HG03460 (cell line): ENCODE measurements at regions not wholly inside any gene's neighbourhood (a gene's known extent, or its start where the extent isn't known, plus 50 kb on each side); places are given as distances from the start of the nearest gene placed in this dataset.

Experiments
- ATAC-seq: cut with Tn5 transposase; IDR thresholded peaks from one replicate; pipeline ENCODE4 v1.9.1; 2021; ENCODE audit not compliant: unreplicated experiment

DNA sequence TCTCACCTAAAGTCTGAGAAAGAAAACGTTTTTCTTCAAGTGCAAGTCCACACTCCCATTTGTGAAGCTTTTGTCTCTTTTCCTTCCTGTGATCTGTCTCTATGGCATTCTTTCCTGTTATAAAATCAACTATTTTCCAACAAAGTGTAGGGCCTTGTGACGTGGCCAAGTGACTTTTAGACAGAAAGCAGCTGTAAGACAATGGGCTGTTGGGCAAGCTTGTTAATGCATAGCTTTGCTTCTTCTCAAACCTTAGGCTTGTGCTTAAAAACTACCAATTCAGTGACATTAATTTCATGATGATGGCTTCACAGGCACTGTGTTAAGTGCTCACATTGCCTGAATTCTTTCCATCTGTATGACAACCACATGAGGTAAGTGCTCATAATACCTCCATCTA is 83.5 kb downstream of the VCY1B start:
- no peak for ATAC-seq

DNA sequence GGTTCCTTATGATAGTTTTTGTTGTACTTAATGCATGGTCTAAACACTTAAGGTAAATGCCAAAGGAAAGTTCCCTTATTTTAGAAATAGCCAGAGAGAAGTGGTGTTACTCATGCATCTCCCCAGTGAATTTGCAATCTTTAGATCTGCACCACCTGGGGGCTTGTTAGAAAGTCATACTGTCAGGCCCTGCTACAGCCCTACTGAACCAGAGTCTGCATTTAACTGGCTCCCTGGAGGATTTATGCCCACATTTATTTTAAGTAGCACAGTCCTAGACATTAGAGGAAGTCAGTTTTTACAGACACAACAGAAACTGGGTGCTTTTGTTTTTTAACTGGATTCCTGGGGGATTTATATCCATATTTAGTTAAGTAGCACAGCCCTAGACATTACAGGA is 89.6 kb downstream of the VCY1B start:
- no peak for ATAC-seq

DNA sequence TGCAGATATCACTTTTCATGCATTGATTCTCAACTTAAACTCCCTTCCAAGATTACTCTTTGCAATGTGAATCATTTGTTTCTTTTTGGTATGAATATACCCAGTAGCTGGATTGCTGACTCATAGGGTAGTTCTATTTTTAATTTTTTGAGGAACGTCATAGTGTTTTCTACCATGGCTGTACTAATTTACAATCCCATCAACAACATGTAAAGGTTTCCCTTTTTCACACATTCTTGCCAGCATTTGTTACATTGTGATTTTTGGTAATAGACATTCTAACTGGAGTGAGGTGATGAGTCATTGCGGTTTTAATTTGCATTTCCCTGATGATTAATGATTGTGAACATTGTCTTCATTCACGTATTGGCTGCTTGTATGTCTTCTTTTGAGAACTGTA is 126.7 kb downstream of the VCY1B start:
- no peak for ATAC-seq

DNA sequence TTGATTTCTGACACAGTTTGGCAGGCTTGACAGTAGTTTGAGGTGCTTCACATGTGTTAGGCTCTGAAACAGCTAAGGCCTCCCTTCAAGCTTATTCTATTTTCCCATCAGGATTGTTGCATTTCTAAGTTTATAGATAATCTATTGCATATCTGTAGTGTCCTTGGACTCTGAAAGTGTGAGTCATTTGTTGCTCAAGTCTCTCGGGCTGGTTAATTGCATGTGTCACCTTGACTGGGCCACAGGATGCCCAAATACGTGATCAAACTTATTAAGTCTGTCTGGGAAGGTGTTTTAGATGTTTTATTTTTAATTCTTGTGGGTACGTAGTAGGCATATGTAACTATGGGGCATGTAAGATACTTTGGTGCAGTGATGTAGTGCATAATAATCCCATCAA is 166.0 kb downstream of the VCY1B start:
- no peak for ATAC-seq

DNA sequence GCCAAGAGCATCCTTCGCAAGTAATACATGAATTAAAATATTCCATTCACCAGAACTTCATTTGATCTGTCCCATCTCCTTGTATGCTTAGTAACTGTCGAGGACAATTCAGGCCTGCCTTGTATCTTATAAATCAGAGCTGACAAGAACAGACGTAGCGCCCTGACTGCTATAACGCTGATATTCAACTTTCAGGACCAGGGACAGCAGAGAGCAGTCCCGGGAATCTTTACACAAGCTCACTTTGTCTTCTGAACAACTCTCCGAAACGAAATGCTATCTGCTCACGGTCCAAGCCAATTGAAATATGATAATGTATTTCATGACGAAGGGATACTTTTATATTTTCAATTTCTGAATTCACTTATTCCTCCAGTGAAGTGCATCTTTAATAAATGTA is 175.7 kb downstream of the VCY1B start:
- no peak for ATAC-seq

DNA sequence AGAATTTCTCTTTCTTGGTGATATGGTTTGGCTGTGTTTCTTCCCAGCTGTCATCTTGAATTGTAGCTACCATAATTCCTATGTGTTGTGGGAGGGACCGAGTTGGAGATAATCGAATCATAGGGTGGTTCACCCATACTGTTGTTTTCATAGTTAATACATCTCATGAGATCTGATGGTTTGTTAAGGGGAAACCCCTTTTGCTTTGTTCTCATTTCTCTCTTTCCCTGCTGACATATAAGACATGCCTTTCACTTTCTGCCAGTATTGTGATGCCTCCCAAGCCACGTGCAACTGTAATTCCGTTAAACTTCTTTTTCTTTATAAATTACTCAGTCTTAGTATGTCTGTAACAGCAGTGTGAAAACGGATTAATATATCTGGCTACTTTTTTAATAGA is 179.0 kb downstream of the VCY1B start:
- ATAC-seq, result no peak

DNA sequence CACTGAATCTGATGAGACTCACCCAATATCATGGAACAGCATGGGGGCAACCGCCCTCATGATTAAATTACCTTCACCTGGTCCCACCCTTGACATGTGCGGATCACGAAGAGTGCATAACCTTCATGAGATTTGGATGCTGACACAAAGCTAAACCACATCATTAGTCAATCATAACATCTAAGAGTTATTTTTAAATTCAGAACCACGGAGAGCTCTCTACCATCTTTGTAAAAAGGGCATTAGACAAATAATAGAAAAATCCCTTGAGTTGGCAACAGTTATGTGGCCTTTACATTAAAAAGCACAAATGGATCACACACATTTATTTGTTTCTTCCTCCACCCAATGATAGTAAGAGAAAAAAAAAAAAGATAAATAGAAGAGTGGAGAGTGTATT is 182.2 kb downstream of the VCY1B start:
- no peak for ATAC-seq

DNA sequence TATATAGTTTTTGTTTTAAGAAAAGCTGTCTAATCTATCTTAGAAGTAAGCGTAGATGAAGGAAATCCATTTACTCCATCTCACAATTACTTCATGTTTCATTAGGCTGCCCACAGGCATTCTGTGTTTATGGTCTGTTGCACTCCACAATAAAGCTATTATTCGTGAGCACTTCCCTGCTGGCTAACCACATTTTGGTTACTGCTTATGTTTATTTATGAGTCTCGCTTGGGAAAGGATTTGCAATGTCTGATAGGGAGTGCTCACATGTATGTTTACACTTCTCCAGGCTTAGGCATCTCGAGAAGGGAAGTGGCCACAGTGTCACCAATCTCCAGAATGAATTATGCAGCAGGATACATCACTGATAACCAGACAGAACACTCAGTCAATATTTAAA is 190.9 kb downstream of the VCY1B start:
- ATAC-seq, result no peak

DNA sequence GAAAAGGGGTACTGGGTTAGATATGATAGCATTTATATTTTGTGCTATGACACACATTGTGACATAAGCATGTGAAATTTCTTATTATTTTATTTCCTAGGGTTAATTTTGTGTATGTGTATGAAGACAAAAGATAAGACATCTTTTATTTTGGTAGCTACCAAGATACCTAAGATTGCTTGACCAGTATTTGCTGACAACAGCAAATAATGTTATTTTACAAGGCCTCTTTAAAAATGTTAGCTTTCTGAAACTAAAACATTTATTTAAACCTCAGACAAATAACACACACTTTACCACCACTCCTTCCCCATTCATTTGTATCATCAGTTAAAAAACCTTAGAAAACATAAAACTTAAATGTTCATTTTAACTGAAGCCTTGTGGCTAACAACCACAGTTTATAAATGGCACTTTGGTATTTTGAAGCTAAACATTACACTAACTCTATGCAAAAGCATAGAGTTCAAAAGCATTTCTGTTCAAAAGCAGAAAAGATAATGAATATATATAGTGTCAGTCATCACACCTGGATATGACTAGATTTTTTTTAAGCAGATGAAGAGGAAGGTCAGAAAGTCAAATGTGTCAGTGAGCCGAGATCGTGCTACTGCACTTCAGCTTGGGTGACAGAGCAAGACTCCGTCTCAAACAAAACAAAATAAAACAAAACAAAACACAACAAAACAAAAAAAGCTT is 193.0 kb downstream of the VCY1B start:
- ATAC-seq, result no peak

DNA sequence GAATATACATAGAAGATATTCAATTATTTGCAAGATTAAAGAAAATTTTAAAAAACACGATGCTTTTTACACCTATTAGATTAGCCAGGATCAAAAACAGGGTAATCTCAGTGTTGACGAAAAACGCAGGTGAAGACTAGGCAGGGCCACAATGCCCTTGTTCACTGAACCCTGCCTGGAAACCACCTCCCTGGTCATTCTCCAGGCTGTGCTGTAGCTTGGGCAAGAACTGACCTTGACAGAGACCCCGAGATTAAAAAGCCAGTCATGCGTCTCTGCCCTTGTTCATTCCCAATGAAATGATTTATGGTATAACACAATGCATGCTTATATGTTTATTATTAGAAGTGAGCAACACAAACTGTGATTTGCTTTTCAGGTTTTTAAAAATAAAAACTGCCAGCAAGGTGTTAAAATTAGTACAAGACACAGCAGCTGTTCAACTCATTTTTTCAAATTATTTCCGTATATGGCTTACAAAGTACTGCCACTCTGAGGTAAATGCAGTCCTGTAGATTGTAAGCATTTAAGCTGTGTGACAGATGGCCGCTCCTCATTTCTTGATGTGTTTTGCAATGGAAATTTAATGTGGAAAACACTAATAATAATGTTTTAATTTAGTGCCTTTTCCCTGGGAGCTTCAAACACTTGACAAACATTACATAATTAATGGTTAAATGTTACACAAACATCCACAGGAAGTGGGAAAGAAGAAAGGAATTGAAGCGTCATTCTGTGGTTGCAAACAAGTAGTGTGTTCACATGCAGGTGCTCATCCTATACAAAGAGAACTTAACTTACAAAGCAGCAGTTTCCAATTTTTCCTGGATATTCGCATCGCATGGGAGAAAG is 200.2 kb downstream of the VCY1B start:
- ATAC-seq, result no peak

DNA sequence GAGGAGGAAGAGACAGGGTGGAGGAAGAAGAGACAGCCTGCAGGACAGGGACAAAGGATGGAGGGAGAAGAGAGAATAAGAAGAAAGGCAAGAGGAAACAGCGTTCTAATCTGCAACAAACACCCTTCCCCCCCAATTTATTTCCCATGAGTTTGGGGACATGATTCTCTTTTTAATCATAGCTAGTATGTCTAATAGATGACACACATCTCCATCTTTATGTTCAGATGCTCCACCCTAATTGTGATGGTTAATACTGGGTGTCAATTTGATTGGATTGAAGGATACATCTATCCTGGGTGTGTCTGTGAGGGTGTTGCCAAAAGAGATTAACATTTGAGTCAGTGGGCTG is 200.8 kb downstream of the VCY1B start:
- no peak for ATAC-seq

DNA sequence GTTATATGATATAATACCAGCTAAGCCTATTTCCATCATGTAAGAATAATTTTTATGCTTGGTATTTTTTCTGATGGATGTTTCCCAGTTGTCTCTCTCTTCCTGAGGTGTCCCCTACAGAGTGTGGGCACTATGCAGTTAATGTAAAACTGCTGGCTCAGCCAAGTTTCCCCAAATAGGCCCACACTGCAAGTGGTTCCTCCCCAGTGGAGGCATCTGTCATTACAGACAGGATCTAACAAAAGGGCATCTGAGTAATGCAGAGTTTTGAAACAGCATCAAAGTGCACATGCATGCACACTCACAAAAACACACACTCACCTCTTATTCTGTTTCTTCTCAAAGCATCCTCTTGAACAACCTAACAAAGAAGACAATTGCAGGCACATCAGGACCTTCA is 221.0 kb downstream of the VCY1B start:
- no peak for ATAC-seq

DNA sequence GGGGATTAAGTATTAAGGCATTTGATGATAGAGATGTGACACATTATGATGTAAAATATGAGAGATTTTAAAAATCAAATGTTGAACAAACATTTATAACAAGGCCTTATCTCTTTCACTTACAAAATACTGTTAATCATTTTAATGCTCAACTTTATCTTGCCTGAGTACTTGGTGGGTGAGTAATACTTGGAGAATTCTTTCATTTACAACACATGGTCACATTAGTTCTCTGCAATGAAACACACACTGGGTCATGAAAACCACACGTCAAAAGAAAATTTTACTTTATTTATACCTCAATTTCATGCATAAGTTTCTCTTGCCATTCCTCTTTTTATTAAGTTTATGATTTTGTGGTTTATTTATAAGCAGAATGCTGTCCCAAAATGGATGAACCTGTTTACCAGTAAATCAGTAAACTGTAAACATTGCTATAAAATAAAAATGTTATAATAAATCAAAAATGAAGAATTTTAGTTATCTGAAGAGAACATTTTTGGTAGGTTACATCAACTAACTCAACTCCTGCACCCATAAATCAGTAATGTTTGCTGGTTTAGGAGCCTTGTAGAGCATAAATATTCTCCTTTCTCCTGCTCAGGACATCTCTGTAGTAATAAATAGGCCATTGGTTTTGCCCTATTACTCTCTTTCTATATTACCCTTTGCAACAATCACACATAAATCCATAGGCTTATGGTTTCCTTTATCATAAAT is 233.5 kb upstream of the NLGN4Y start:
- no peak for ATAC-seq

DNA sequence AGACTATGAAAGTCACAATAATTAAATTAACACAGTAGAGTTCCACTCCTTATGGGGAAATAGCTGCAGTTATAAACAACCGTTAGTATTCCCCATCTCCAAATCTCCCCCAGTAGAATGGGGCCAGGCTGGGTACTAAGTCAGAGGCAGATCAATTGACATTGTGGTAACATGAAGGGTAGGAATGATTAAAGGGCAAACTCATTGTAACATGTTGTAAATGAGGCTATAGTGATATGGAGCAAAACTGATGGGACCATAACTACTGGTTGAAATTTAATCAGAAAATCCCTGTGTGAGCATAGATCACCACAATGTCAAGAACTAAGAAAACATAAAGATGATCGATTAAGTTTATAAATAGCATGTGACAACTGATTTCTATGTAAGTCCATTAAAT is 231.9 kb upstream of the NLGN4Y start:
- ATAC-seq, result no peak

DNA sequence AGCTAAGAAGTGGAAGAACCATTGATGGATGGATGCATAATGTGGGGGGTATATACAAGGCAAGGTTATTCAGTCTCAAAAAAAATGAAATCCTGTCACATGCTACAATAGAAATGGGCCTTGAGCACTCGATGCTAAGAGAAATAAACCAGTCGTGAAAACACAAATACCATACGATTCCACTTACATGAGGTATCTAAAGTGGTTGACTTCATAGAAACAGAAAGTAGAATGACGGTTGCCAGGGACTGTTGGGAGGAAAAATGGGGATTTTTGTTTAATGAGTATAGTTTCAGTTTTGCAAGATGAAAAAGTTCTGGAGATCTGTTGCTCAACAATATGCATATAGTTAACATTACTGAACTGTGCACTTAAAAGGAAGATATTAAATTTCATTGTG is 223.6 kb upstream of the NLGN4Y start:
- ATAC-seq, result no peak

DNA sequence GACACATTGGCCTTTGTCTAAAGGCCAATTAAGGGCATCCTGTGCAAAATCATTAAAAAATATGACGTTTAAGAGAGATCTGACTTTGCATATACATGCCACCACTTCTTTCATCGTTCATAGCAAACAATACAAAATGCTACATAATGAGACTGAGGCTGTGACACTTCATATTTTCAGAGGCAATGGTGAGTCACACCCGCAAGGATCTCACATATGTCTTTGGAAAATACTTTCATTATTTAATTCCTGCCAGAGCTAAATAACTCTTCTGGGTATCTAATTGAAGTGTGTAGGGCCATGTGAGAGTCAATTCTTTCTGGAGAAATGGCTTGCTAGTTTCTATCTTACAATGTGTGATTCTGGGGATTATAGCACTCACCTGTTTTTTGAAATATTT is 222.8 kb upstream of the NLGN4Y start:
- no peak for ATAC-seq

DNA sequence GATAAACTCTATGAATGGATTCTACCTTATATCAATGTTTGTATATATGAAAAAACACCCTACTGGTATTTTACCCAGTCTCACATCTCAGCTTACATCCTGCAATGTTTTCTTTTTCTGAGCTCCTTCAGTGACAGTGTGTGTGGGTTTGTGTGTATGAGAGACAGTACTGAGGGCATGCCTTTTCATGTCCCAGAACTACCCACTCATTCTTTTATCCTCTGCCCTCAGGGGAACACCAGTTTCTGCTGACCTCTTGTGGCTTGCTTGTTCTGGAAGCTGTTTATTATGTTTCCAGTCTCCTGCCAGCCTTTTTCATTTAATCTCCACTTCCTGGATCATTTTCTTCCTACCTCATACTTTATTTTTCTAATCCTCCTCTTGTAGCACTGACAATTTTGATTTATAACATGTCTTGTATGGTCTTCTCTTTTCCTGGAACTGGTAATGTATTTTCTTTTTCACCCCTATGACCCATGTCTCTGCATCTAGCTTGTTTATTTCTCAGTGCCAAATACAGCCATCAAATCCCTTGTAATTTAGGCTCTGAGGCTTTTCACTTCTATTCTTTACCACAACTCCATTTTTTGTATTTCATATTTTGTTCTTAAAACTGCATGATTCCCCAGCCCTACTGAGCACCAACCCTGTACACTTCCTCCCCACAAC is 195.5 kb upstream of the NLGN4Y start:
- peak; percentile 93 for ATAC-seq

DNA sequence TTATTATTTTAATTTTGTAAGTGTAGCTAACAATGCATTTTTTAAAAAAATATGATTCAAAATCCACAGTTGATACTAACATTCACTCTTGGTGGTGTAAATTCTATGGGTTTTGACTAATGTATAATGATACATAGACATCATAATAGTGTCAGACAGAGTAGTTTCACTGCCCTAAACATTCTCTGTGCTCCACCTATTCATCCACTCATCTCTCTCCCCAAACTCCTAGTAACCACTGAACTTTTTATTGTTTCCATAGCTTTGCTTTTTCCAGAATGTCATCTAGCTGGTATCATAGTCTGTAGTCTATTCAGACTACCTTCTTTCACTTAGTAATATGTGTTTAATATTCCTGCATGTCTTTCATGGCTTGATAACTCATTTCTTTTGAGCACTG is 194.0 kb upstream of the NLGN4Y start:
- no peak for ATAC-seq

DNA sequence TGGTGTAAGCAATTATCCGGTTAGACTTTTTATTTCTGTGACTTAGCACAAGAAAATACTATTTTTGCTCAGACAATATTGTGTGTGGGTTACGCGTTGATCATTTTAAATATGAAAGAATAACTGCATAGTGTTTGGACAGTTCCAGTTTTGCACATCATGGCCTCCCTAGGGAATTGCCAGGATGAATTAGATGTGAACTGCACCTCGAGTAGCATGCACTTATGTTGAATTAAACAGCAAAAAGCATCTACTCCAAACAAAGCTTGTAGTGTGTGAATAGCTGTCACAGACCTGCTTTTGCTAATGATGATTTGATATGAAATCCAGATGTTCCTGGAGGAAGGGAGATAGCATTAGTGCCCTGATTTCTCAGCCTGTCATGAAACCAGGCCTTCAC is 184.8 kb upstream of the NLGN4Y start:
- ATAC-seq, result no peak

DNA sequence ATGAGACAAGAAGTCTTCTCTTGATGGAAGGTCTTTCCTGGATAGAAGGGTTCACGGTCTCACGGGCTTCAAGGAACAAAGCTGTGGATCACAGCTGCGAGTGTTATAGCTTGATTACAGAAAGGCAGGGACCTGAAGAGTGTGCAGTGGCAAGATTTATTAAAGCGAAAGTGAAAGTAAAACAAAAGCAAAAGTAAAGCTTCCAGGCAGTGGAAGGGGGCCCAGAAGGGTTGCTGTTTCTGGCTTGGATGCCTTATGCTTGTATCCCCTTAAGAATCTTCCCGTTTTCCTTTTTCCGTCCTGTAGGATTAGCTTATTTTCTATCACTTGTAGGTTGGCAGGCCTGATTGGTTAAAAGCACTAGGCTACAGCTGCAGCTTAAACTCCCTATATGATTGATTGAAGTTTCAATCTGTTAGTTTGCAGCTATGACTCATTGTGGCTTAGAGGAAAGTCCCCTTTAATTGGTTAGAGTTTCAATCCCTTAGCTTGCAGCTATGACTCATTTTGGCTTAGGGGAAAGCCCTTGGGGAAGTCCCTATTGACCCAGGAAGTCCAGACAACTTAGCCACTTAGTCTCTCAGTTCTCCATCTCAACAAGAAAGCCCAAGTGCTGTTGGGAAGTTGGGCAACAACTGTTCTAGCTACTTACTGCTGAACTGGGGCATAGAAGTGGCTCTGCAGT is 183.7 kb upstream of the NLGN4Y start:
- ATAC-seq, result peak; percentile 57
